ENCODE measurements at regions not wholly inside any gene's neighbourhood (a gene's known extent, or its start where the extent isn't known, plus 50 kb on each side); places are given as distances from the start of the nearest gene placed in this dataset.

DNA sequence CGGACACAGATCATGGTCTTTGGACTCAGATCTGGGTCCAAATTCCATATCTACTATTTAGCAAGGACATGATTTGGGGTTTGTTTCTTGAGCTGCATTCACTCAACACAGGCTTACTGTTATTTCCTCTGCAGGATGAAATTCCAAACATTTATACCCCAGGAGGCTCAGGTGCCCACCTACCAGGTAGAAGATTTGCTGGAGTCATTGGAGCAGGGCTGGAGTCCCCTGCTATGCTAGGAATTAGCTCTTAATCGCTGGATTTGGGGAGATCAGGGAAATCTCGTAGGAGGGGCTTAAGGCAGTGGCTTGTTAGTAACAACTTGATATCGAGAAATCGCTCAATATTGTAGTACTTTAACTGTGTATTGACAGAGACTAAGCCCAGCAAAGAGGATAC is 193.0 kb downstream of the IL20RB start:
- TF ChIP-seq GATA3 (IDR thresholded peaks at IDR 0.05; ENCODE audit: low read depth, low read length), result no peak
- TF ChIP-seq GATA2 (IDR thresholded peaks at IDR 0.05; ENCODE audit: low read depth, low read length), result no peak

All from SH-SY5Y (cell line).